HS-27A (cell line): ENCODE measurements at regions not wholly inside any gene's neighbourhood (a gene's known extent, or its start where the extent isn't known, plus 50 kb on each side); places are given as distances from the start of the nearest gene placed in this dataset.

Experiments
- DNase-seq: peaks from one replicate; pipeline ENCODE4 v3.0.0-alpha.2; 2012; ENCODE audit warnings: low read depth, missing footprints

- DNase-seq: no peak
These were observed 152.4 kb upstream of the TSHZ3 start for GRCh38 chr19:31501427-31502195.

- no peak for DNase-seq
These were observed 153.4 kb upstream of the TSHZ3 start for GRCh38 chr19:31502536-31503170.

- DNase-seq: no peak
These were observed 154.0 kb upstream of the TSHZ3 start for GRCh38 chr19:31503211-31503610.

- no peak for DNase-seq
These were observed 155.0 kb upstream of the TSHZ3 start for GRCh38 chr19:31504221-31504620.

GRCh38 chr19:31505596-31505910, 156.3 kb upstream of the TSHZ3 start:
- no peak for DNase-seq

- DNase-seq: no peak
These were observed 156.9 kb upstream of the TSHZ3 start for GRCh38 chr19:31506102-31506501.

GRCh38 chr19:31510635-31511034, 161.4 kb upstream of the TSHZ3 start:
- DNase-seq: no peak

- no peak for DNase-seq
These were observed 161.9 kb upstream of the TSHZ3 start for GRCh38 chr19:31511098-31511497.

GRCh38 chr19:31511696-31512095, 162.5 kb upstream of the TSHZ3 start:
- no peak for DNase-seq

- DNase-seq: no peak
These were observed 163.1 kb upstream of the TSHZ3 start for GRCh38 chr19:31512181-31512970.

GRCh38 chr19:31513841-31514240, 164.6 kb upstream of the TSHZ3 start:
- DNase-seq: no peak

GRCh38 chr19:31515931-31516330, 166.7 kb upstream of the TSHZ3 start:
- DNase-seq: no peak

GRCh38 chr19:31516756-31517155, 167.5 kb upstream of the TSHZ3 start:
- no peak for DNase-seq

GRCh38 chr19:31517224-31518180, 168.3 kb upstream of the TSHZ3 start:
- no peak for DNase-seq

GRCh38 chr19:31518216-31519020, 169.2 kb upstream of the TSHZ3 start:
- no peak for DNase-seq

GRCh38 chr19:31519256-31519655, 170.0 kb upstream of the TSHZ3 start:
- no peak for DNase-seq

GRCh38 chr19:31519908-31520307, 170.7 kb upstream of the TSHZ3 start:
- no peak for DNase-seq

GRCh38 chr19:31520633-31521032, 171.4 kb upstream of the TSHZ3 start:
- DNase-seq: no peak

GRCh38 chr19:31525610-31526147, 176.4 kb upstream of the TSHZ3 start:
- DNase-seq: no peak

- DNase-seq: no peak
These were observed 178.2 kb upstream of the TSHZ3 start for GRCh38 chr19:31527443-31527842.

- DNase-seq: no peak
These were observed 179.0 kb upstream of the TSHZ3 start for GRCh38 chr19:31528261-31528660.
